Stromal cell of bone marrow (primary cell): ENCODE measurements at regions not wholly inside any gene's neighbourhood (a gene's known extent, or its start where the extent isn't known, plus 50 kb on each side); places are given as distances from the start of the nearest gene placed in this dataset.

Experiments used
- DNase-seq: peaks from one replicate; pipeline ENCODE4 v3.0.0-alpha.2; 2012; ENCODE audit warnings: low read depth

DNA sequence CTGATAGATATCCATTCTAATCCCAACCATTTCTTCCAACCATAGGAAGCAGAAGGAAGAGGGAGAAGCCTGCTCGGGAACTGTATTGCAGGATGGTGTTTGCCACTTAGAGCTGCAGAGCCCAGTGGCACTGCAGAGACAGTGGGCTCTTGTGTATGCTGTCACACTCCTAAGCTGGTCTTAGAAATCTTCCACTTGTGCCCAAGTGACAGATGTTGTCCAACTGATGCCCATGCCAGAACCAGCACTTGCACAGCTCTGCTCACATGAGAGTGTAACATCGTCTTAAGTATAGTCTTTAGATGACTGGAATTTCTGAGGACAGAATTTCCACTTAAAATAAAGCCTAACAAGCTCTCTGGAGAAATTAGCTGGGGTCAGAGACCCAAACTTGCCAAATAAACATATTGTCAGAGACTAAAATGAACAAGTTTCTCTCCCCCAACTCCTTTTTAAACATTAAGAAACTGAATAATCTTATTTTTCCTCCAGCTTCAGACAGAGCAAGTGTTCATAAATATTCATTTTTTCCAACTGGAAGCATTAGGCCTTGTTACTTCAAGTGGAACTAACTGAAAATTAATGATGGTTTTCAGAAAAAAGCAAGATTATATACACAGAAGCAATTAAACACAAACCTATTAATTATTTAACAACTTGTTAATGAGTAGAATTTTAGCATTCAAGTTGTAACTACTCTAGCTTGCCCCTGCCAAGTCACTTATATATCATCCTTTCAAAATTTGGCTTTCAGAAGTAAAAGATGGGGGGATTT is 577.3 kb downstream of the AJAP1 start:
- DNase-seq, result no peak

DNA sequence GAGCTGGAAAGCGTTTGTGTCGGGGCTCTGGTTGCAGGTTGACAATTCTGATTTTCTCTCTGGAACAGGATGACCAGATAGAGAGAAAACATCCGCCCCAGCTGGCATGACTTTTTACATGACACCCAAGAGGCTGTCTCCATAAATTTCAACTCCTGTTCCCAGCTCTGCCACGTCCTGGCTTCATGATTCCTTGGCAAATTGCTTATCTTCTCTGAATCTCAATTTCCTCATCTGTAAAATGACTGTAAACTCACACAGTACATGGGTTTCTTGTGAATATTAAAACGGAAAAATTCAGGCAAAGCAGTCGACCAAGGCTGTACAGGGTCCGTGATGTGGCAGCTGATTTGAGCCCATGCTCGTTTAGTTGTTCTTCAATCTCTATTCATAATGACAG is 572.7 kb downstream of the AJAP1 start:
- DNase-seq, result no peak

DNA sequence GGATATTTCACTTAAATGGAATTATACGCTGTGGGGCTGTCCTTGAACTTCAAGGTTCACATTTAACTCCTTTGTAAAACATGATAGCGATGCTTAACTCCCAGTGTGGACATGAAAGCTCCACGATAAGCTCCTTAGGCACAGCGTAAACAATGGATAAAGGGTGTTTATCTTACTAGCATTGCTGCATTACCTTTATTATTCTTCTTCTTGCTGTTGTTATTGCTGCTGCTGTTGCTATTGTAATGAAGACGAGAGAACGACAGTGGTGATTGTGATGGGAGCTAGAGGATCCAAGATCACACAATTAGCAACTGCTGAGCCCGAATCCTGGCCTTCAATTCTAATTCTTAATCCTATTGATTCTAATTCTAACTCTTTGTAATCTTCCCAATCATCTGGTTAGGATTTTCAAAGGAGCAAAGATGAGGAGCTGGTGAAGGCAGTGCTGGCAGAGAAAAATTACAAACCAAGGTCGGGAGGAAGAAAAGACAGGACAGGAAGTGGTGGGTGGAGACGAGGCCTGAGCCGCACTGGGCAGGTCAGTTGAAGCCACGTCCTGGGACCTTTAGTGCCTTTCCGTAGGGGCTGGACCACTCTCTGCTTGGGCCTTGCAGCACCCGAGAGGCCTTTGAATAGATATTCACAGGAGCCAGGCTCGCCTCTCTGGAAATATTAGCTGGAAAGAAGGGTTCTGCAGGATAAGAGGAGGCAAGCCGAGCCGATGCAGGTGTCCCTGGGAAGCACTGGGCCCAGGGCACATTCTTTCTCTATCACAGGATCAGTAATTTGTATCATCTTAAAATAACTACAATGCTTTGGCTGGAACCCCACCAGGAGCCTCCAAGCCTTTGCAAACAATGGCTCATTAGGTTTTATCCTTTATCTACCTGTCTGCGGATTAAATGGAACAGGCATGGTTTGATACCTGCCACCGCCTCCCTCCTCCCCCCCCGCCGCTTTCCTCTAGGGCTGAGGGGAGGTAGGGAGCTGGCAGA is 571.6 kb downstream of the AJAP1 start:
- no peak for DNase-seq

DNA sequence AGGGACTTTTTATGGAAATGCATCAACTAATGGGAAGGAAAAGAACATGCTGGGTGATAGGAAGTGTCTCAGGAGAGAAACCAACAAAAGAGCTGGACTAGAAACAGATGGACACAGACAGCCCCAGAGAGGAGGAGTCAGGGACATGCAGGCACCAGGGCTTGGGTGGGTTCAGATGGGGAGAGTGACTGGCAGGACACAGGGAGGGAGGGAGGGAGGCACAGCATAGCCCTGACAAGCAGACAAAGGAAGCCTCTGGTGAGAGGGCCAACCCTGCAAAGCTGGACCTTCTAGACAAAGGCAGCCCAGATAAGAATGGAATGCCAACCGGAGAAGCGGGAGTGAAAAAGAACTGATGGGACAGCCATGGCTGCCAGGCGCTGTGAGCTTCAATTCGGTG is 568.8 kb downstream of the AJAP1 start:
- DNase-seq, result no peak

DNA sequence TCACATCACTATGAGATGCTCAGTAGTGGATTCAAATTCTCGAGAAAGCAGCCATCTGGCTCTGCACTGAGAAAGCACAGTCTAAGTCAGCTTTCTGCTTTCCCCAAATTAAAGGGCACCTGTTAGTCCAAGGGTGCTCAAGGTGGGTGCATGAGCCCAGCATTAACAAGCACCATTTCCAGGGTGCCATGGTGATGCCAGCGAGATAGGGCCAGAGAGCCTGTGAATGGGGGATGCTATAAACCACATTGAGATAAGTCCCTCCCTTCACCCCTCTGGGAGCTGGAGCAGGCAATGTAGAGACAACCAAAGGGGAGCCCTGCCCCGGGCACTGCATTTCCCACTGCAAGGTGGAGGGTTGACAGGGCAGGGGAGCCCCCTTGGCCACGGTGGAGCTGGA is 568.2 kb downstream of the AJAP1 start:
- DNase-seq, result no peak

DNA sequence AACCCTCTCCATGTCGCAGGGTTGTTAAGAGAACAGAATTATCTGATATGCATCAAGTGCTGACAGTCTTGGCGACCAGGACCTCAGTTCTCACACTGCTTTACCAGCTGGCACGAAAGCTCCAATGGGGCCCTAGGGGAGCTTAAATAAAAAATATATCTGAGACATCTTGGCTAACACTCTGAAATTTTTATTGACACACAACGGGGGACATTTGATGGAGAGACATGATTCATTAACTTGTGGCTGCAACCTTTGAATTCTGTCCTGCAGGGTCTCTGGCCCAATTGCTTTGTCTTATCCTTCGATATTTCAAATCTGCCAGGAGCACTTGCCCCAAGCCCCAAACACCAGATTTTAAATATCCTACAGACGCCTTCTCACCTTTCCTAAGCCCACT is 567.0 kb downstream of the AJAP1 start:
- no peak for DNase-seq

DNA sequence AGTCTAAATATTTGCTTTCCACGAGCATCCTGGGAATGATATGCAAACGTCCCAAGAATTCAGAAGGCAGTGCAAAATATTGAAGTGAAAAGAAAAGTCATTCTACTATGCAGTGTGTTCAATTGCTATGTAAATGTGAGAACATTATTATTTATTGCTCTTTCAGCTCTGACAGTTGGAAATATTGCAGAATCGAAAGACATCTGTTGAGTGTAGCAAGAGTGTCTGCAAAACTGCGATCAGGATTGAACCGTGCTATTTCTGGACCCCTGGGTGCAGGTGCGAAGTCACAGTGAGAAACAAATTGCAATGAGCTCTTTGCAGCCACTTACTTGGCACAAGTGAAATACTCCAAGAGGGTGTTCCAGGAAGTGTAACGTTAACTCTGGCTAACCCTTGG is 566.4 kb downstream of the AJAP1 start:
- DNase-seq, result no peak

DNA sequence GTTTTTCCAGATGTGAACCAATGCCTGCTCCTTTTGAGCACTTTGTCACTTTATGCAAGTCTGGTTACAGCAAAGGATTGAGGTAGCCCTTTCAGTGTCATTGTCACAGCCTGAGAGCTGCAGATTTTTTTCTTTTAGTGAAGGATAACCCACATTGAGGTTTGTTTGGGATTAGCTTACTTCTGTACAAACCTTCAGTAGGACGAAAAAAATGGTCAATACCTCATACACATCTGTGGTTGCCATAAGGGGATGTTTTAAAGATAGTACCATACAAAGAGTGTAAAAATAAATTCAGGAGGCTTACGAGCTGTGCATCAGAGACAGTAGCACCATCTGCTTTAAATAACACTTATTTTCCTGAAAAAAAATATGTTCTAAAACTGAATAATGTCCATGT is 566.0 kb downstream of the AJAP1 start:
- no peak for DNase-seq

DNA sequence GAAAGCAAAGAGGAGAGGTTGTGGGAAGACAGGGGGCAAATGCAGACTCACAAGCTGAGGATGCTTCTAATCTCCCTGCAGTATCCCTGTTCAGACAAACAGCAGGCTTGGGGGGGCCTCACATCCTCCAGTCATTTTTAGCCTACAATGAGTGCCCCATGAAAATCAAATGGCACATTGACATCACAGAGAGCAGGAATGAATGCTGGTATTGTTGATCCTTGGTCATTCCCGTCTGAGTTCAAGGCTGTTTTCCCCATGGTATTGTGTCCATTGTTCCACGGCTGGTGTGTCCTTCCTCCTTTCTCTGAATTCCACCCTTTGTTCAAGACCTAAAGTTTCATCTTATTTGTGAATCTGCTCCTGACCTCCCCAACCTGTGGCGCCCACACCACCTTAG is 545.6 kb downstream of the AJAP1 start:
- DNase-seq, result no peak

DNA sequence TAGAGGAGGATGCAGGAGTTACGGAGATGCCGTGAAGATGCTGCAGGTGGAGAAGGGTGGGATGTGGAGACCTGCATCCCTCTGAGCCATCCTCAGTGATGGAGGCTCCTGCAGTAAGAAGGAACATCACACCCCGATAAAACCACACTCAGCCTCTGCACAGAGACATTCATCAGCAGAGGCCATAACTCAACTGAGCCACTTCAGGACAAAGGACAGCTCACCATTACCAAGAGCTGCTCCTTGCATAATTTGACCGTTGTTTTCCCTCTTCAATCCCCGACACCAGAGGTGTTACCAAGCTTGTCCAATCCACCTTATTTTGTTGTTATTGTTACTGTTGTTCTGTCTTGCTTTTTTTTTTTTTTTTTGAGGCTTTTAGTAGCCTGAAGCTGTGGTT is 543.9 kb downstream of the AJAP1 start:
- DNase-seq, result no peak

DNA sequence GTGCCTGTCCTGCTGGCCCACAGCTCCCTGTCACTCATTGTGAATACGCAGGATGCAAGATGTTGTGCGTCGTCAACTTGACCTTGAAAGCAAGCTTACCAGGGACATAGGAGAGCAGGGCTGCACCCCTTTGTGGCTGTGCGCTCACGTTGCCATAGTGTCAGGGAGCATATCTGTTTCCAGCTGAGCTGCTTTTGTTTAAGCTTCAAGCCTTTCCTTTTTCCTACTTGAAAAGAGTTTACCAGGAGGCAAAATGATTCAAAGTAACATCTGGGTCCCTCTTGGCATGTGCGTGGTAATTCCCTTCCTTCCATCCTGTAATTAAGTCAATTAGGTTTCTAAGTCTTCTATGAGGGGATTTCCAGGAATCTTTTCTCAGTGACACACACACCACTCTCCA is 537.1 kb downstream of the AJAP1 start:
- no peak for DNase-seq

DNA sequence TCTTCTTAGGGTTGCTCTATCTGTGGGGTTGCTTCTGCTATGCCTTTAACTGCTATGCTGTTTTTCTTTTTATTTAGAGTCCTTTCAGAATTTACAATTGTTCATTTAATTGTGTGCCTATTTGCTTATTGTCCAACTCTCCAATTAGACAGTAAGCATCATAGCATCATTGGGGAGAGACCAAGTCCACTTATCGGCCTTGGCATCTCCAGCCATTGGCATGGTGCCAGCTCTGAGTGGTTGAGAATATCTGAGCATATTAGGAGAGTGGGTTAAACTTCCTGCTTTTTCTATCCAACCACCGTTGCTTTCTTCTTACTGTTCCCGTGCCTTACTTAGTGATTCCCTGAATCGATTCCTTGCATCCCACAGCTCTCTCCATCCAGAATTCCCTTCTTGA is 535.0 kb downstream of the AJAP1 start:
- DNase-seq, result no peak

DNA sequence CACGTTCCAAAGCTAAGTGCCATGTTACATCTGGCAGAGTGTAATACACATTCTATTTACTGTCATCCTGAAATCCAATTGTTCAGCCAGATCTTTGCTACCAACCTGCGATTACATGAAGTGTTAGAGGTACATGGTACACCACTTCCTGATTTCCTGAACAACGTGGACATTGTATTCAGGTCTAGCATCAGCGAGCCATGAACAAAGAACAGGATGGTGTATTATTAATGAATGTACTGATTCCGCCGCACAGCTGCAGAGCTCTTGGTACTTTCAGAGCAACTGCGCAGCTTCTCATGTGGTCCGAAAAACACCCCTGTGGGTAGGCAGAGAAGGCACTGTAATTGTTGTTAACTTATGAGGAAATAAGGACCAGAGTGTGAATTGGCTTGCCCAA is 511.4 kb downstream of the AJAP1 start:
- DNase-seq, result no peak

DNA sequence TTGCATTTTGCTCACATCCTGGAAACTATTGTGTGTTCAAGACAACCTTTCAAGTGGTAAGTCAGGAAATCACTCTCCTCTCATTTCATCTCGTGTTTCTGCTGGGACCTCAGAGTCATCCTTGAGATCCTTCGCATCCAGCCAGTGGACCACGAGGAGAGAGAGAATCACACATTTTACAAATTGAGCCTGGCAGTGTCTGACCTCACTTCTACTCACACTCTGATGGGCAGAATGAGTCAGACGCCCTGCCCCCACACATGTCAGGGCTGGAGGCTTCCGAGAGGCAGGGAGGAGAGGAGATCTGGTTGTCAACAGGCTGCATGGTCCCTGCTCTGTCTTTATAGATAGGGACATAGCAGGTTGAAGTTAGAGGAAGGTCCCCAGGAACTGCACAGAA is 509.7 kb downstream of the AJAP1 start:
- DNase-seq, result no peak

DNA sequence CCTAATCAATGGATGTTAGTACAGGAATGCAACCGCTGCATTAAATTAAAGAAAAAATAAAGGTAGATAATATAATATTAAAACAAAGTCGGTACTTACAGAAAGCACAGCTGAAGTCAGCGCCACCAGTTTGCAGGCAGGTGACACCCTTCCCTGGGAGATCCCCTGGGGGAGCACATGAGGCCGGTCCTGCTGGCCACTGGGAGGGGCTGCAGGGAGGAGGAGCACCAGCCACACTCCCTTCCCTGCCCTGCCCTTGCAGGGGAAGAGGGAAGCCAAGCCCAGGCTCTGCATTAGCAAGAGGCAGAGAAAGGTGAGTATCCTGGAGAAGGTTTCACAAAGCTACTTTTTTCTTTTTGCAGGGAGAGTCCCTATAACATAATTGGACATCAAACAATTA is 507.0 kb downstream of the AJAP1 start:
- no peak for DNase-seq

DNA sequence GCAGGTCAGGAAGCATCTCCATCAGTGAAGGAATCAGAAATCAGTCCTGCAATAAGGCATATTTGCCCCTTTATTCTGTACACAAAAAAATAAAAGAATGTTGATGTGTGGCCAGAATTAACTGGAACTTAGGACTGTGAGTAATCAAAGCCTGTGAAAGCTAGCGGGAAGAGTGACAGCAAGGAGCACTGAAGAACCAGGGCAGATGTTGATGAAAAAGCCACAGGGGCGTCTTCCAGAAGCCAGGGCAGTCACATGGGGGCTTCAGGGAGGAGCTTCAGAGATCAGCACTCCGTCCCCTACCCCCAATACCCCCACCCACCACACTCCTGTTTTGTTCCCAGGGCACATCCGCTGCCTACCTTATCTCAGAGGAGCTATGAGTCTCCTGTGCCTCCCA is 502.8 kb downstream of the AJAP1 start:
- no peak for DNase-seq

DNA sequence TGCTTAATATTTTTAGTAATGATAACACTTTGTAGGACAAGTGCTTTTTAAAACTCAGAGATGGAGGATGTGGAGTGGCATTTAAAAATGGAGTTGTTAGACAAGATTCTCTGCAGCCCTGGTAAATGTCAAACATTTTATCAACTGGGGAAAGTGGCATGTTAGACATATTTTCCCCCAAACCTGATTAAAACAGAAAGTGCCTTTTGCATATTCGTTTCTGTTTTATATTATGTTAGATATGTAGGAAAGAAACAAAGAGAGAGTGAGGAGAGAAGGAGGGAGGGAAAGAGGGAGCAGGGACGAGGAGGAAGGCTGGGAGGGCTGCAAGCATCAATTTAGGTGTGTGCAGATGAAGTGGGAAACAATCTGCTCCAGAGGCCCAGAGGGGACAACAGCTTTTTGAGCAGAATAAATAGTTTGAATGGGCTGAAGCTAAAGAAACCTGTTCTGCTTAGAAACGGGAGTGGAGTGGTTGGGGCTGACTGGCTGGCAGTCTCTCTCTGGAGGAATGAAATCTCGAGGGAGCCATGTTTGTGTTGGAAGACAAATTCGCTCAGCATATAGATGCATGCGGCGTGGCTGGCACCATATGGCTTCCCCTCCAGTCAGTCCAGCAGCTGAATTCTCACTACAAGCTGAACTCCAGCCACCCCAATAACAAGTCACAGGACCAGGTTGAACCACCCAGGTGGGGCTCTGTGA is 502.2 kb downstream of the AJAP1 start:
- DNase-seq, result no peak

DNA sequence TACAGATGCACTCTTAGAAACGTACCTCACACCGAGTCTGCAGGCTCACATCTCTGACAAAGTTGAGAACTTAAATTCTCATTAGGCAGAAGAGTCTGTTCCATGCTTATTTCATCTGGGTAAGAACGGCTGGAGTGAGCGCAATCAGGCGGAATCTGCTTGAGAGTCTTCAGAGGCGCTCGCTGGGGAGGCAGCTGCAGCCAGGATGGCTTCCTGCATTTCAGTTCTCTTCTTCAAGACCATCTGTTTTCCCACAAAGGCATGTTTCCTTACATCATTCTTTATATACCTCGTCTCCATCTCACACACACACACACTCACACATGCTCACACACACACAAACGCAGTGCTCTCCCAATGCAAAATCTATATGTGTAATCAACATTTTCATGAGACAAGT is 497.1 kb downstream of the AJAP1 start:
- no peak for DNase-seq

DNA sequence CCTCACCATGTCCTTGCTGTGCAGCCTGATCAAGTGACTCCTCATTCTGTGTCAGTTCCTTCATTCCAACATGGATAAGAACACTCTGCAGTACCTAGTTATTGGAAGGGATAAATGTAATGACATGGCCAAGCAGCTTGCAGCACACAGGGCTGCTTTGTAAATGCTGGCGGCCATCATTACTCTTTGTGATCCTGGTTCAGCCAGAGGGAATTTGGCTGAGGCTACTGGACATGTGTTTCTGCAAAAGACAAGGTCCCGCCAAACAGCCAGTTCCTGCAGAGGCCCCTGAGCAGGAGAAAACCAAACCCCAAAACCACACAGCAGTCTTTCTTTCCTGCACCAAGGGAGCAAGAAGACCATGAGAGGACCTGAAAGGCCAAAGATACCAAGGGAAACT is 495.8 kb downstream of the AJAP1 start:
- DNase-seq, result no peak

DNA sequence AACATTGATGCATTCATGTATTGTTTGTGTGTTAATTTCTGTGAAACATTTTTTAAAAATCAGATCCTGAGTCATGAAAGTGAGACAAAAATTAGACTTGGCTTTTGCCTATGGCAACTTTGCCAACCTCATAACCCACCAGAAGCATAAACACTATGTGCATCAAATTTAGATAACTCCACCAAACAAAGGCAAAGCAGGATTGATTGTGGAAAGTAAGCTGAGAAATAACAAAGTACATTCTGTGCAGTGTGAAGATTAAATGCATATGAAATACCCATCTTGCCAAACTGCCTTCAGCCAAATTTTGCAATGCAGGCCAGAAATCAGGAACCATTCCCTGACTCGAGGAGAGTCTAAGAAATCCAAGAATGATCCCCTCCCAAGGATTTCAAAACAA is 493.4 kb downstream of the AJAP1 start:
- DNase-seq, result no peak

DNA sequence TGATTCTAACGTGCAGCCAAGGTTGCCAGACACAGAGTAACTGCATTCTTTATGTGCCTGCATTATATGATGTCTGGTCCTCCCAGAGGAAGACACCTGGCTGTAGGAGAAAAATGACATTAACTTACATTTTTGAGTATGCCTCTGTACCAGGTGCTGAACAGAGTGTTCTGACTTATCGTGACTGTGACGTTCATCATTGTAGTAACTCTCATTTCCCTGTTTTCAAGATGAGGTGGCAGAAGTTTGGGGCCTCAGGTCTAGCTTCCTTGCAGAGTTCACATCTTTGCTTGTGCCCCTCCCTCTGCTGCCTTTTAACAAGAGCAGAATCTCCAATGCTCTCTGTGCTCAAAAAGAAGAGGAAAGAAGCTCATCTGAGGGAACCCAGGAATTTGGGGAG is 488.0 kb downstream of the AJAP1 start:
- DNase-seq, result no peak

DNA sequence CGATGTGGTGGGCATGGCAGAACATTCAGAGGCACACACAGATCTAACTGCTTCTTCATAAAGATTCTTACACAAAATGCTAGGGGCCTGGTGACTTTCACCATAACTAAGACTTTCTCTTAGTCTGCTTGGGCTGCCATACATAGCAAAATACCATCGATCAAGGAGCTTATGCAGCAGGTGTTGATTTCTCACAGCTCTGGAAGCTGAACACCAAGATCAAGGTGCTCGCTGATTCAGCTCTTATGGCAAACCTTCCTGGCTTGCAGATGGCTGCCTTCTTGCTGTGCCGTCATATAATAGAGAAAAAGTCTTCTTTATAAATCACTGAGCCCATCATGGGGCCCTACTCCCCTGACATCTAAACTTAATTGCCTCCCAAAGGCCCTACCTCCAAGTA is 487.3 kb downstream of the AJAP1 start:
- DNase-seq, result no peak

DNA sequence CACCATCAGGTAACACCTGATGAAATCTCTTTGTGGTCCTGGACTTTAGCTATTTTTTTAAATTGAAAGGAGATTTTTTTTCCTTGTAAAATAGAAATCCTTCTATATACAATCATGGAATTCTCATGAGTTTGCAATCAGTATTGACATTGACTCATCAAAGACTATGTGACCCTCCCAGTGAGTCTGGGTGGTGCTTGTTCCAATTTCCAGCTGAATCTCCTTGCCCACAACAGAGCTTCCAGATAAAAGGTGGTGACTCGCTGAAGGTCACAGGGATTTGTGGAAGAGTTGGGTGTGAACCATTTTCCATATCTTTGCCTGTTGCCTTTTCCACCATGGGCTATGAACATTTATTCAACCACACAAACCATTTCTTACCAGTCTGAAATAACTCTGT is 486.6 kb downstream of the AJAP1 start:
- no peak for DNase-seq
